ENCODE measurements at regions not wholly inside any gene's neighbourhood (a gene's known extent, or its start where the extent isn't known, plus 50 kb on each side); places are given as distances from the start of the nearest gene placed in this dataset.

DNA sequence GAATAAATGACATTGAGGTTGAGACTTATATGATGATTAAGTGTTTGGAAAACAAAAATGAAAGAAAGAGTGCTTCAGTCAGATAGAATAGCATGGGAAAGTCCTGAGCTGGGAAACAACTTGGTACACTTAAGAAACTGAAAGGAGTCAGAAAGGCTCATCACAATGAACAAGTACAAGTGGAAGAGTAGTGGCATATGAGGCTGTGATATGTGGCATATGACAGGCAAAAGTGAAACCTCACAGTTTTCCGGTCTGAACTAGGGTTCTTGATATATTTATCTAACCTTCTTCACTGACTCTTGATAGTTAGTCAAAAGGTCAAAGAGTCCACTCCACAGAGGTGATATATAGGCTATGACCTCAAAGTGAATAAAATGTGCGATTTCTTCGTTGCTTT is 537.1 kb upstream of the CXorf51A start:
- Histone ChIP-seq H4K5ac (ENCODE audit: low read depth, low read length) (no peak overlapping the region), H4K8ac (ENCODE audit: low read depth in 2 of 2, low read length in 2 of 2) (no peak overlapping the region), H2BK5ac (ENCODE audit: low read depth, low read length, poor library complexity, severe bottlenecking) (no peak overlapping the region), H3K79me1 (ENCODE audit: low read depth in 1 of 2, low read length in 2 of 2) (no peaks in the 10 kb centered on the region), H2BK15ac (ENCODE audit: low read depth, low read length) (no peak overlapping the region), H3K4me2 (ENCODE audit: low read depth, low read length) (no peak overlapping the region), H3K27ac (ENCODE audit: insufficient read depth, low read length) (no peak overlapping the region), H3K23ac (ENCODE audit: low read depth, low read length) (no peak overlapping the region), H3K56ac (ENCODE audit: extremely low read depth, insufficient read depth, low read length) (no peak overlapping the region), H3K4ac (ENCODE audit: low read depth, low read length) (no peak overlapping the region), H4K91ac (ENCODE audit: insufficient read depth, low read depth, low read length) (no peak overlapping the region), H3K4me1 (ENCODE audit: control insufficient read depth, insufficient read depth, low read length) (no peaks in the 10 kb centered on the region), H3K9me3 (ENCODE audit: control insufficient read depth, insufficient read depth, low read length) (no peaks in the 10 kb centered on the region), H3K9me1 (ENCODE audit: insufficient read depth, low read length) (no peaks in the 10 kb centered on the region), H3K36me3 (ENCODE audit: control insufficient read depth, insufficient read depth, low read length) (no peaks in the 10 kb centered on the region), H3K4me3 (ENCODE audit: insufficient read depth, low read depth, low read length) (no peak overlapping the region), H2AK9ac (replicated peaks; ENCODE audit: low read depth, low read length, poor library complexity) (no peak overlapping the region), H2BK20ac (ENCODE audit: low read depth, low read length) (no peak overlapping the region), H3K18ac (ENCODE audit: low read depth, low read length) (no peak overlapping the region), H4K20me1 (ENCODE audit: insufficient read depth, low read length) (no peaks in the 10 kb centered on the region), H2AFZ (replicated peaks; ENCODE audit: low read length, poor library complexity) (no peak overlapping the region), H3K14ac (replicated peaks; ENCODE audit: low read depth, low read length) (no peak overlapping the region), H2AK5ac (ENCODE audit: low read depth, low read length) (no peak overlapping the region), H2BK120ac (ENCODE audit: low read depth, low read length) (no peak overlapping the region), H3K9ac (ENCODE audit: low read depth, low read length) (no peak overlapping the region), H3K27me3 (ENCODE audit: control insufficient read depth, insufficient read depth, low read length) (no peaks in the 10 kb centered on the region)
- no TSS peak for BruUV-seq (replicated peaks)
- DNase-seq (no peak), ATAC-seq (ENCODE audit: low read depth) (no peak)
- ChIA-PET CTCF (no interaction called here), POLR2A (ENCODE audit: unreplicated experiment) (no interaction called here)
- dilution Hi-C loops (cut with HindIII; ENCODE audit: low sequenced_read_pairs, unreplicated experiment): no loop called here
- intact Hi-C loops (cut with micrococcal nuclease): no loop called here
- no CpG with 5 or more reads among the region's 3 CpGs for WGBS, 2 experiments (ENCODE audit: extremely low coverage in 2 of 2, insufficient read length in 1 of 2)
- no peak for TF ChIP-seq RCOR1 (IDR thresholded peaks at IDR 0.05; ENCODE audit: insufficient replicate concordance, low read length)
- TF ChIP-seq MXI1 (IDR thresholded peaks at IDR 0.05; ENCODE audit: borderline replicate concordance, low read depth, low read length): no peak
- no peak for TF ChIP-seq FOS (IDR thresholded peaks at IDR 0.05; ENCODE audit: low read depth, low read length)
- TF ChIP-seq BHLHE40 (IDR thresholded peaks at IDR 0.05; ENCODE audit: low read depth, low read length): no peak
- TF ChIP-seq ELK1 (IDR thresholded peaks at IDR 0.05; ENCODE audit: borderline replicate concordance, low read depth, low read length): no peak
- no peak for TF ChIP-seq NFE2L2 (IDR thresholded peaks at IDR 0.05; ENCODE audit: low read depth, low read length)
- TF ChIP-seq RAD21 (IDR thresholded peaks at IDR 0.05; ENCODE audit: low read length): no peak
- no peak for TF ChIP-seq POLR2A (IDR thresholded peaks at IDR 0.05; ENCODE audit: low read depth, low read length)
- TF ChIP-seq SMC3 (IDR thresholded peaks at IDR 0.05; ENCODE audit: low read depth, low read length): no peak
- TF ChIP-seq USF2 (IDR thresholded peaks at IDR 0.05; ENCODE audit: low read depth, low read length): no peak
- TF ChIP-seq MAZ (IDR thresholded peaks at IDR 0.05; ENCODE audit: borderline replicate concordance, low read depth, low read length): no peak
- TF ChIP-seq, protein P1, sequence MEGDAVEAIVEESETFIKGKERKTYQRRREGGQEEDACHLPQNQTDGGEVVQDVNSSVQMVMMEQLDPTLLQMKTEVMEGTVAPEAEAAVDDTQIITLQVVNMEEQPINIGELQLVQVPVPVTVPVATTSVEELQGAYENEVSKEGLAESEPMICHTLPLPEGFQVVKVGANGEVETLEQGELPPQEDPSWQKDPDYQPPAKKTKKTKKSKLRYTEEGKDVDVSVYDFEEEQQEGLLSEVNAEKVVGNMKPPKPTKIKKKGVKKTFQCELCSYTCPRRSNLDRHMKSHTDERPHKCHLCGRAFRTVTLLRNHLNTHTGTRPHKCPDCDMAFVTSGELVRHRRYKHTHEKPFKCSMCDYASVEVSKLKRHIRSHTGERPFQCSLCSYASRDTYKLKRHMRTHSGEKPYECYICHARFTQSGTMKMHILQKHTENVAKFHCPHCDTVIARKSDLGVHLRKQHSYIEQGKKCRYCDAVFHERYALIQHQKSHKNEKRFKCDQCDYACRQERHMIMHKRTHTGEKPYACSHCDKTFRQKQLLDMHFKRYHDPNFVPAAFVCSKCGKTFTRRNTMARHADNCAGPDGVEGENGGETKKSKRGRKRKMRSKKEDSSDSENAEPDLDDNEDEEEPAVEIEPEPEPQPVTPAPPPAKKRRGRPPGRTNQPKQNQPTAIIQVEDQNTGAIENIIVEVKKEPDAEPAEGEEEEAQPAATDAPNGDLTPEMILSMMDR (conservative IDR thresholded peaks at IDR 0.05; ENCODE audit: low read depth, low read length): no peak
- no peak for TF ChIP-seq RFX5 (IDR thresholded peaks at IDR 0.05; ENCODE audit: low read depth, low read length)
- TF ChIP-seq CHD1 (IDR thresholded peaks at IDR 0.05; ENCODE audit: low read depth, low read length): no peak
- TF ChIP-seq MAFK (IDR thresholded peaks at IDR 0.05; ENCODE audit: low read depth, low read length): no peak
- in situ Hi-C loops (cut with MboI; ENCODE audit: low sequenced_read_pairs): no loop called here
